ENCODE measurements at regions not wholly inside any gene's neighbourhood (a gene's known extent, or its start where the extent isn't known, plus 50 kb on each side); places are given as distances from the start of the nearest gene placed in this dataset.

GRCh38 chr4:176957353-176958118 is 164.8 kb upstream of the VEGFC start:
- H2AFZ ChIP-seq (ENCODE audit: low read length), result no peak overlapping the region
- no peaks in the 10 kb centered on the region for H3K9me2 ChIP-seq (replicated peaks; ENCODE audit: low read depth, low read length)
- H3K4me3 ChIP-seq (ENCODE audit: low read length, poor library complexity, severe bottlenecking), result no peak overlapping the region

DNA sequence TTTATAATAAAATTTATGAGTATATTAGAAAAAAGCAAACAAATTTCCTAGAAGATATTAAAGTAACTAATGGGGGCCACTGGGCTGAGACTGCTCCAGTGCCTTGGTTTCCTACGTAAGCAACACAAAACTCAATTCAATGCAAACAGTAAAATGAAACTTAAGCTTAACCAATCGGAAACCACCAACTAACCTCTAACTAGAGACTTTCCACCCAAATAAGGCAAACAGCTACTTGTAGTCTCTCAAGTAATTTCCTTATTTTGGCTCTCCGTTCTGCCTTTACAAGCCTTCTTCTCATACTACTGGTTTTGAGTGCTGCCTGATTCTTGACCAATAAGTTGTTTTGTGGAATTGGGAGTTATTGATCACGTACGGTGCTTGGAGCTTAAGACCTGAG is 167.3 kb upstream of the VEGFC start:
- no peaks in the 10 kb centered on the region for H4K20me1 ChIP-seq (ENCODE audit: insufficient read depth, low read length, poor library complexity, severe bottlenecking)
- H3K9ac ChIP-seq (ENCODE audit: low read depth, low read length, poor library complexity, severe bottlenecking), result no peak overlapping the region
- H3K36me3 ChIP-seq (ENCODE audit: insufficient read depth, low read length), result no peaks in the 10 kb centered on the region
- no peaks in the 10 kb centered on the region; the same call in 1 of the 2 replicates for H3K9me3 ChIP-seq (ENCODE audit: insufficient read depth, low read depth, low read length)
- TF ChIP-seq EZH2phosphoT487 (IDR thresholded peaks at IDR 0.05; ENCODE audit: borderline replicate concordance), result no peak
- TF ChIP-seq, protein P1, sequence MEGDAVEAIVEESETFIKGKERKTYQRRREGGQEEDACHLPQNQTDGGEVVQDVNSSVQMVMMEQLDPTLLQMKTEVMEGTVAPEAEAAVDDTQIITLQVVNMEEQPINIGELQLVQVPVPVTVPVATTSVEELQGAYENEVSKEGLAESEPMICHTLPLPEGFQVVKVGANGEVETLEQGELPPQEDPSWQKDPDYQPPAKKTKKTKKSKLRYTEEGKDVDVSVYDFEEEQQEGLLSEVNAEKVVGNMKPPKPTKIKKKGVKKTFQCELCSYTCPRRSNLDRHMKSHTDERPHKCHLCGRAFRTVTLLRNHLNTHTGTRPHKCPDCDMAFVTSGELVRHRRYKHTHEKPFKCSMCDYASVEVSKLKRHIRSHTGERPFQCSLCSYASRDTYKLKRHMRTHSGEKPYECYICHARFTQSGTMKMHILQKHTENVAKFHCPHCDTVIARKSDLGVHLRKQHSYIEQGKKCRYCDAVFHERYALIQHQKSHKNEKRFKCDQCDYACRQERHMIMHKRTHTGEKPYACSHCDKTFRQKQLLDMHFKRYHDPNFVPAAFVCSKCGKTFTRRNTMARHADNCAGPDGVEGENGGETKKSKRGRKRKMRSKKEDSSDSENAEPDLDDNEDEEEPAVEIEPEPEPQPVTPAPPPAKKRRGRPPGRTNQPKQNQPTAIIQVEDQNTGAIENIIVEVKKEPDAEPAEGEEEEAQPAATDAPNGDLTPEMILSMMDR (conservative IDR thresholded peaks at IDR 0.05; ENCODE audit: low read length), result no peak
- H3K4me2 ChIP-seq (ENCODE audit: low read depth, low read length, poor library complexity, severe bottlenecking), result no peak overlapping the region
- no peaks in the 10 kb centered on the region for H3F3A ChIP-seq (ENCODE audit: low read depth)
- H3K79me2 ChIP-seq (ENCODE audit: insufficient read depth, low read length), result no peaks in the 10 kb centered on the region
- no peaks in the 10 kb centered on the region for H3K27me3 ChIP-seq (ENCODE audit: insufficient read depth, low read length, poor library complexity, severe bottlenecking)
- H3K9me2 ChIP-seq (replicated peaks; ENCODE audit: low read depth, low read length), result no peaks in the 10 kb centered on the region
- H2AFZ ChIP-seq (ENCODE audit: low read length), result no peak overlapping the region
- no peaks in the 10 kb centered on the region for H3K4me1 ChIP-seq (ENCODE audit: insufficient read depth, low read length, poor library complexity, severe bottlenecking)
- no peak overlapping the region for H3K4me3 ChIP-seq (ENCODE audit: low read length, poor library complexity, severe bottlenecking)

More at GRCh38 chr4:176957353-176958118, 164.8 kb upstream of the VEGFC start:
- Histone ChIP-seq H3F3A (ENCODE audit: low read depth) (no peaks in the 10 kb centered on the region), H4K20me1 (ENCODE audit: insufficient read depth, low read length, poor library complexity, severe bottlenecking) (no peaks in the 10 kb centered on the region), H3K36me3 (ENCODE audit: insufficient read depth, low read length) (no peaks in the 10 kb centered on the region), H3K9ac (ENCODE audit: low read depth, low read length, poor library complexity, severe bottlenecking) (no peak overlapping the region), H3K79me2 (ENCODE audit: insufficient read depth, low read length) (no peaks in the 10 kb centered on the region), H3K27me3 (ENCODE audit: insufficient read depth, low read length, poor library complexity, severe bottlenecking) (no peaks in the 10 kb centered on the region), H3K9me3 (ENCODE audit: insufficient read depth, low read depth, low read length) (no peaks in the 10 kb centered on the region; the same call in 1 of the 2 replicates), H3K4me1 (ENCODE audit: insufficient read depth, low read length, poor library complexity, severe bottlenecking) (no peaks in the 10 kb centered on the region), H3K4me2 (ENCODE audit: low read depth, low read length, poor library complexity, severe bottlenecking) (no peak overlapping the region)
- no peak for TF ChIP-seq EZH2phosphoT487 (IDR thresholded peaks at IDR 0.05; ENCODE audit: borderline replicate concordance)
- TF ChIP-seq, protein P1 (conservative IDR thresholded peaks at IDR 0.05; ENCODE audit: low read length), result no peak

GRCh38 chr4:176963121-176963520 is 170.4 kb upstream of the VEGFC start:
- Histone ChIP-seq H3K9ac (ENCODE audit: low read depth, low read length, poor library complexity, severe bottlenecking) (no peak overlapping the region), H4K20me1 (ENCODE audit: insufficient read depth, low read length, poor library complexity, severe bottlenecking) (no peaks in the 10 kb centered on the region), H3K79me2 (ENCODE audit: insufficient read depth, low read length) (no peaks in the 10 kb centered on the region), H3K4me2 (ENCODE audit: low read depth, low read length, poor library complexity, severe bottlenecking) (no peak overlapping the region), H3K9me3 (ENCODE audit: insufficient read depth, low read depth, low read length) (no peaks in the 10 kb centered on the region), H3K9me2 (replicated peaks; ENCODE audit: low read depth, low read length) (no peaks in the 10 kb centered on the region), H3K4me3 (ENCODE audit: low read length, poor library complexity, severe bottlenecking) (no peak overlapping the region), H3K4me1 (ENCODE audit: insufficient read depth, low read length, poor library complexity, severe bottlenecking) (no peaks in the 10 kb centered on the region), H3F3A (ENCODE audit: low read depth) (no peaks in the 10 kb centered on the region), H3K27me3 (ENCODE audit: insufficient read depth, low read length, poor library complexity, severe bottlenecking) (no peaks in the 10 kb centered on the region), H2AFZ (ENCODE audit: low read length) (no peak overlapping the region), H3K36me3 (ENCODE audit: insufficient read depth, low read length) (no peaks in the 10 kb centered on the region)
- TF ChIP-seq, protein P1 (conservative IDR thresholded peaks at IDR 0.05; ENCODE audit: low read length), result no peak
- TF ChIP-seq EZH2phosphoT487 (IDR thresholded peaks at IDR 0.05; ENCODE audit: borderline replicate concordance), result no peak

Measured in Loucy (cell line).